ENCODE measurements at regions not wholly inside any gene's neighbourhood (a gene's known extent, or its start where the extent isn't known, plus 50 kb on each side); places are given as distances from the start of the nearest gene placed in this dataset.

DNA sequence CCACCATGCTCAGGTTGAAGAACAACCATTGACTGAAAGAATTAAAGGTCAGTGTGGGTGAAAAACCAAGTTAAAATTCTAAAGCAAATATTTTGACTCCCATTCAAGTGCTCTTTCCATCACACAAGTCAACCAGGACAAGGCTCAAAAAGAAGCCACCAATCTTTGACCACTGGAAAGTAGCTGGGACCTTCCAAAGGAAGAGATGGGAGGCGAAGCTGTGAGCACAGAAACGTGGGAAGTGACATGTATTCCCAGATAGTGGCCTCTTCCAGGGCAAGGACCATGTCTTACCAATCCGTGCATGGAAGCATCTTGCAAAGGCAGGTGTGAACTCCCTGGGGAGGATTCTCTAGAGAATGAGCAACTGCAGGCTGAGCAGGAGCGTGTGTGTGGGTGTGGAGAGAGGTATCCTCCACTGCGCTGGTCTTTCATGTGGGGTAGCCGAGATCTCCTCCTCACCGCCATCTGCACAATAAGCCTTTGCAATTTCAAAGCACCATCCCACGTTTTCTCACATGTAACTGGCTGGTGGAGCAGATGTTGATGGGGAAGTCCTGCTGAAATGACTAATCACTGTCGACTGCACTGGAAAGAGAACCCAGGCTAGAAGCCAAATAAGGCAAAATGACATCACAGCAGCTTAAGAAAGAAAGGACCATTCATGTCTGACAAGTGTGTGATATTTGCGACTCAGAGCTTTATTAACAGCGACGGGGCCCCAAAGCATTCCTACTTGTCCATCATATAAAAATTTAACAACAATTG, 189.4 kb upstream of the RREB1 start:
- TF ChIP-seq POLR2A (IDR thresholded peaks at IDR 0.05), result no peak
- TF ChIP-seq, protein P1, sequence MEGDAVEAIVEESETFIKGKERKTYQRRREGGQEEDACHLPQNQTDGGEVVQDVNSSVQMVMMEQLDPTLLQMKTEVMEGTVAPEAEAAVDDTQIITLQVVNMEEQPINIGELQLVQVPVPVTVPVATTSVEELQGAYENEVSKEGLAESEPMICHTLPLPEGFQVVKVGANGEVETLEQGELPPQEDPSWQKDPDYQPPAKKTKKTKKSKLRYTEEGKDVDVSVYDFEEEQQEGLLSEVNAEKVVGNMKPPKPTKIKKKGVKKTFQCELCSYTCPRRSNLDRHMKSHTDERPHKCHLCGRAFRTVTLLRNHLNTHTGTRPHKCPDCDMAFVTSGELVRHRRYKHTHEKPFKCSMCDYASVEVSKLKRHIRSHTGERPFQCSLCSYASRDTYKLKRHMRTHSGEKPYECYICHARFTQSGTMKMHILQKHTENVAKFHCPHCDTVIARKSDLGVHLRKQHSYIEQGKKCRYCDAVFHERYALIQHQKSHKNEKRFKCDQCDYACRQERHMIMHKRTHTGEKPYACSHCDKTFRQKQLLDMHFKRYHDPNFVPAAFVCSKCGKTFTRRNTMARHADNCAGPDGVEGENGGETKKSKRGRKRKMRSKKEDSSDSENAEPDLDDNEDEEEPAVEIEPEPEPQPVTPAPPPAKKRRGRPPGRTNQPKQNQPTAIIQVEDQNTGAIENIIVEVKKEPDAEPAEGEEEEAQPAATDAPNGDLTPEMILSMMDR (IDR thresholded peaks at IDR 0.05 in 8 of 11, conservative IDR thresholded peaks at IDR 0.05 in 3 of 11), result no peak
